Ecto neural progenitor cell (in vitro differentiated cells): ENCODE measurements at regions not wholly inside any gene's neighbourhood (a gene's known extent, or its start where the extent isn't known, plus 50 kb on each side); places are given as distances from the start of the nearest gene placed in this dataset.

ENCODE experiments used
- DNase-seq: peaks from one replicate; pipeline ENCODE4 v3.0.0-alpha.2; 2018; ENCODE audit warnings: low spot score

GRCh38 chr6:14783594-14783993 is 462.3 kb upstream of the JARID2 start:
- DNase-seq: no peak

- DNase-seq: peak; percentile 58
Observed at GRCh38 chr6:14784596-14785492, 461.0 kb upstream of the JARID2 start.

- no peak for DNase-seq
Observed at GRCh38 chr6:14785493-14785790, 460.4 kb upstream of the JARID2 start.

- DNase-seq: no peak
Observed at GRCh38 chr6:14786008-14786407, 459.9 kb upstream of the JARID2 start.

DNA sequence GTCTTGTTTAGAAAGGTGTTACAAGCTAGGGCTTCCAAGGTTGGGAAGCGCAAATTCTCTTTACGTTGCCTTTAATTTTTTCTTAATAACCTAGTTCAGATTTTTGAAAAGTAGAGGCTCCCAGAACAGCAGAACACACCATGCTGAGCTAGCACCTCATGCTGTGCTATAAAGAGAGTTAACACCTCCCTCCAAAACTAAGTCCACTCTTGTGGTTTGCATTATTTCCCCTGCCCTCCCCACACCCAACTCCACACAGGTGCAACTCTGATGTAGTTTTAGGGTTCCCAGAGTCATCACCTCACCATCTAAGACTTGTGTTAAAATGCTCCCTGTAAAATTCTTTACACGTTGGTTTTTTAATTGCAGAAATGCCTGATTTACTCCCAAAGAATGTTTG is 459.4 kb upstream of the JARID2 start:
- no peak for DNase-seq

GRCh38 chr6:14787250-14787649 is 458.6 kb upstream of the JARID2 start:
- DNase-seq: no peak

- no peak for DNase-seq
Observed at GRCh38 chr6:14787677-14788076, 458.2 kb upstream of the JARID2 start.

- no peak for DNase-seq
Observed at GRCh38 chr6:14789996-14790395, 455.9 kb upstream of the JARID2 start.

GRCh38 chr6:14790976-14791375 is 454.9 kb upstream of the JARID2 start:
- no peak for DNase-seq

- no peak for DNase-seq
Observed at GRCh38 chr6:14791526-14791925, 454.3 kb upstream of the JARID2 start.

DNA sequence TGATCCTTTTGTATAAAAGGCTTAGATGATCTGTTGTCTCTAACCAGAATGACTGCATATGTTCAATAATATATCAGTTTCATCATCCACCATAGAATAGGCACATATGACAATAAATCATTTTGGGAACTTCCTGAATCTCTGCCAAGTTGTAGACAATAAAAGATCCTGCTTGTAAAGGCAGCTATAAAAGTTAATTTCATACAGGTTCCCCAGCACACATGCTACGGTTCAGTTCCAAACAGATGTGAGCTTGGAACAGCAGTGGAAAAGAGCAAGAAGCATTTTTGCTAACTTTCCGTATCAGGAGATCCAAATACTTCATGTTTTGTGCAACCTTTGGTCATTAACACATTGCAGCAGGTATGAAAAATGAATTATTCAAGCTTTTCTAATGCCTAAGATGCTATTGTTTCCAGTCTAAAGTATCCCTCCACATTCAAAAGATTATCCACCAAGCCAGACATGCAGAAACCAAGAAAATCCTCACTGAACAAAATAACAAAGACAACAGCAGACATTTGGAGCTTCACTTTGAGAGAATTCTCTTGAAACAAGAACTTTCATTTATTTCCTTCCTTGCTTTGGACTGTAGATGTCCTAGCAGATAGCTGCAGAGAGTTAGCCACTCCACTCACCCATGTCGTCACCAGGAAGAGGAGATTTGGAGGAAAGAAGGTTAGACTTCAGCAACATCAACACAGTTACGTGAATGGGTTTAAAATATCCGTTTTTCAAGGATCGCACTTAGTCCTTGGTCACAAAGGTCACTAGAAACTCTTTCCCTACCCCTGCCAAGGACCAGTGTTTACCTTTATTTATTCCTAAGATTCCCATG is 453.5 kb upstream of the JARID2 start:
- no peak for DNase-seq

DNA sequence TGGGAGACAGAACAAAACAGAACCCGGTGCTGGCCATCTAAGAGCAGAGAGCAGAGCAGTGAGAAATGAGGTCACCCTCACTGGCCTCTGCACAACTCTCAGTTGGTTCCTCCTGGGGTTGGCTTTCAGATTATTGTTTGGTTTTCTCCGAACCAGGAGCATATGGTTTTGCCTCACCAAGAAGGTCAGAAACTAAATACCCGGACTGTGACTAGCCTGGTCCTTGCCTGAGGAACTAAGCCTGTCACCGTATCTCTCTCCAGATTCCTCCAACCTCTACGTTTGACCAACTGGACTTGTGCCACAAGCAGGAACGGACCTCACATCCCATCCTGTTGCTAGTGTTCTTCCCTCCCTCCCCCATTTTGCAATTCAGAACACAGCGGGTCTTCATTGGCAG is 450.4 kb upstream of the JARID2 start:
- DNase-seq: no peak

DNA sequence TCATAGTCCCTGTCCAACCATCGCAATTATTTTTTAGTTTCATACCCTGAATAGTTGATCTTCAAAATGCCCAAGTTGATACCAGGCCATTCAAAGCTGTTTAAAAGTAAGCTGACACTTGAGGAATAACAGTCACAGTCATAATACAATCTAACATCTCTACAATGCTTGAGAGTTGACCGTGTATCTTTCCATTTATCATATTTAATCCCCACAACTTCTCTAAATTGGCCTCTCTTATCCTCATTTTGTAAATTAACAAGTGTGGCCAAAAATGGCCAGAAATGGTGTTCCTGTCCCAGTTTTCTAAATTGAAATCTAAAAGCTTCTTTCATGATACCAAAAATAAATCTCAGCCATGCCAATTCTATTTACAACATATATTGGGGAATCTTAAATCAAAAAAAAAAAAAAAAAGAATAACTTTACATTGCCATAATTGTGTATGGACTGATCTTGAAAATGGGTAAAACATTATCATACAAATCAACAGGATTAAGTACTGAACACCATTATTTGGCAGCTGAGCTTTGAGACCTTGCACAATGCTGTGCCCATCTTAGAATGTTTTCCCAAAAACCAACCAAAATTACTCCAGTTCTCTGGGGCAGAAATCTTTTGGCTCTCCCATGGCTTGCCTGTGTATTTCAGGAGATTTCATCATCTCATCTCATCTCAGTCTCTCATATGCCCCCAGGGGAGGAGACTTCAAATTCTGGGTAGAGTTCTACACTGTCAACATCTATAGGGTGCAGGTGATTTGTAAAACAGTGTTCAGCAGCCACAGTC is 448.7 kb upstream of the JARID2 start:
- no peak for DNase-seq

- no peak for DNase-seq
Observed at GRCh38 chr6:14797875-14798593, 447.8 kb upstream of the JARID2 start.

- DNase-seq: no peak
Observed at GRCh38 chr6:14798594-14798982, 447.3 kb upstream of the JARID2 start.

GRCh38 chr6:14798996-14799588 is 446.8 kb upstream of the JARID2 start:
- no peak for DNase-seq

DNA sequence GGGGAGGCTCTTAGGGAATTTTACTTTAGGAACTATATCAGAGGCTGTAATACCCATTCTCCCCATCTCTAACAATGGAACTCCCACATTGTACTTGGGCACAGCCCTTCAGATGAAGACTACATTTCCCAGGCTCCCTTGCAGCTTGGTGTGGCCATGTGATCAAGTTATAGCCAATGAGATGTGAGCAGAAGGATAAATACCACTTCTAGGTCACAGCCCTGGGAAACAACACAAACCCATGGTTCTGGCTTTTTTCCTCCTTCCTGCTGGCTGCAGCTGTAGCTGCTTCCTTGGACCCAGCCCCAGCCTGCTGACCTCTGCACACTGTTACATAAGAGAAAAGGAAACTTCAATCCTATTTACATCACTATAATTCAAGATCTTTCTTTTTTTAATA is 445.9 kb upstream of the JARID2 start:
- DNase-seq: no peak

DNA sequence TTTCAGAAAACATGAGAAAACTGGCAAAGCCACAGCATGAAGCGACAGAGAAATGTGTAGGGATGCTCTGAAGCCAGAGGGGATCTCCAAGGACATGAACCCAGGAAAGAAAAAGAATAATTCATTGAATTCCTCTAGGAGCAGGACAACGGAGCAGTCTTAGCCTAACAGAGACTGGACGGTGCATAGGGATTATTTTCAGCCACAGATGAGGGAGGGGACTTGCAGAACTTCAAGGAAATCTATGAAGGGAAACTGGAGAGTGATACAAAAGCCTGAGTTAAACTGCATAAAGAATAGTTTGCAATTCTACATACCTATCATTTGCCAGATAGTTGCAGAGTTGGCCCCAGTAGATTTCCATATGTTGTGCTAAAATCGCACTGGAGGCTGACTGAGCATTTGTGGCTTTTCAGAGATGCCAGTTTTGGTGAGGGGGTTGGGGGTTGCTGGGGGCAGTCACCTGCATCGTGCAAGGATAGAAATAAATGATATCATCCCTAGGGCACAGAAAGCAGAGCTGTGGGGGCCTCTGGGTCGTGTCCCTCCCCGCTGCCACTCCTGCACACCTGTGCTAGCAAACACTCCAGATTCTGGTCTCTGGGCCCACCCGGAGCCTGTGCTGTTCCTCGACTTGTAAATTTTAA is 443.2 kb upstream of the JARID2 start:
- no peak for DNase-seq

DNA sequence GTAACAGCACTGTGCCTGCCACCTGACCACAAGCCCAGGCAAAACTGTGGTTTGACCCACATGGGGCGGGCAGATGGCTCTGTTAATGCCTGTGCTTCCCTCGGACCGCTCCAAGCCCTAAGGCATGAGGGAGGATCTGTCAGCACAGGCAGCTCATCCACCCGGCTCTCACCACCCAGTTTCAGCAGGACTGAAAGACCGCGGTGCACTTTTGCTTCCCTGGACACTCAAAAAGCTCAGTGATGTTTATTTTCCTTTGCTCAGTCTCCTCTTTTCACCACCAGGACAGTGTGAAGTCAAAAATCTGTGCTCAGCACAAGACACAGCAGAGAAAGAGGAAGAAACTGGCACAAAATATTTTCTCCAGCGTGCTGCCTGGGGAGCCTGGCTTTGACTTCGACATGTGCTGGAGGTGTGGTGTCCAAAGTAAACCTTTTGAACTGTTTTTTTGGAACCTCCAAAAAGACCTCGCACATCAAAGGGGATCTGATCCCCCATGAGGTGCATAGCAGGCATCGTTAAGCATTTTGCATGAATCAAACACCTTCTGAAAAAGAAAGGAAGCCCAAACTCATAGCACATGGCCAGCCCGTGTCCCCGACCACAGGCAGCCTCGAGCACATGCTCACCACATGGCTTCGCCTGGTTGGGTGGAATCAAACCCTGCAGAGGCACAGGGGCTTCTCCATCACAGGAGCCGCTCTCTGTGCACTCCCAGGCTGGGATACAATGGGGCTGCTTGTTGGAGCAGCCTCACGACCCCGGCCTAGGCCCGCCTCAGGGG is 441.7 kb upstream of the JARID2 start:
- DNase-seq: no peak

- DNase-seq: no peak
Observed at GRCh38 chr6:14804785-14805210, 441.1 kb upstream of the JARID2 start.
